ENCODE measurements at regions not wholly inside any gene's neighbourhood (a gene's known extent, or its start where the extent isn't known, plus 50 kb on each side); places are given as distances from the start of the nearest gene placed in this dataset.

DNA sequence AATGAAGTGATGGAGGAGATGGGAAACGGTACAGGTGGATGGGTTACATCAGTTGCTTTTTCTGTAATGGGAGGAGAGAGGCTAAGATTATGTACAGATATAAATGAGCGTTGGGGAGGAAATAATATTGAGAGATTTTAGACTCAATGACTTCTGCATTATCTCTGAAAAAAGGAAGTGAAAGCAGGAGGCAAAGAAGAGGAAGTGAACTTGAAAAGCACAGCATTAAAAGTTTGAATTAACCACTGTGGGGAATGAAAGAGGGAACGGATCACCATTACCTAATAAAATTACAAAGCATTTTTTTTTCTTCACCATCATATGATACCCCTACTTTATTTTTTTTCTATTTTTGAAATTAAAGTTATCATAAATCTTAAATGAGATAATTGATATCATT, 1025.5 kb downstream of the RPA4 start:
- TF ChIP-seq, protein P1, sequence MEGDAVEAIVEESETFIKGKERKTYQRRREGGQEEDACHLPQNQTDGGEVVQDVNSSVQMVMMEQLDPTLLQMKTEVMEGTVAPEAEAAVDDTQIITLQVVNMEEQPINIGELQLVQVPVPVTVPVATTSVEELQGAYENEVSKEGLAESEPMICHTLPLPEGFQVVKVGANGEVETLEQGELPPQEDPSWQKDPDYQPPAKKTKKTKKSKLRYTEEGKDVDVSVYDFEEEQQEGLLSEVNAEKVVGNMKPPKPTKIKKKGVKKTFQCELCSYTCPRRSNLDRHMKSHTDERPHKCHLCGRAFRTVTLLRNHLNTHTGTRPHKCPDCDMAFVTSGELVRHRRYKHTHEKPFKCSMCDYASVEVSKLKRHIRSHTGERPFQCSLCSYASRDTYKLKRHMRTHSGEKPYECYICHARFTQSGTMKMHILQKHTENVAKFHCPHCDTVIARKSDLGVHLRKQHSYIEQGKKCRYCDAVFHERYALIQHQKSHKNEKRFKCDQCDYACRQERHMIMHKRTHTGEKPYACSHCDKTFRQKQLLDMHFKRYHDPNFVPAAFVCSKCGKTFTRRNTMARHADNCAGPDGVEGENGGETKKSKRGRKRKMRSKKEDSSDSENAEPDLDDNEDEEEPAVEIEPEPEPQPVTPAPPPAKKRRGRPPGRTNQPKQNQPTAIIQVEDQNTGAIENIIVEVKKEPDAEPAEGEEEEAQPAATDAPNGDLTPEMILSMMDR (IDR thresholded peaks at IDR 0.05; ENCODE audit: extremely low read depth in 1 of 2, insufficient read depth in 1 of 2, low read depth in 1 of 2, low read length in 2 of 2) = no peak
- TF ChIP-seq POLR2A (IDR thresholded peaks at IDR 0.05; ENCODE audit: low read depth, low read length) (no peak), EZH2 (IDR thresholded peaks at IDR 0.05; ENCODE audit: borderline replicate concordance, low read depth, low read length, severe bottlenecking) (no peak), POLR2AphosphoS5 (IDR thresholded peaks at IDR 0.05; ENCODE audit: insufficient read depth, low read depth, low read length) (no peak), MYC (IDR thresholded peaks at IDR 0.05; ENCODE audit: low read depth, low read length) (no peak), JUN (IDR thresholded peaks at IDR 0.05; ENCODE audit: borderline replicate concordance, insufficient read depth, insufficient read length, low read depth) (no peak), GATA2 (IDR thresholded peaks at IDR 0.05; ENCODE audit: insufficient read depth, insufficient read length, low read depth, low read length) (no peak)
- TF ChIP-seq, protein P2, sequence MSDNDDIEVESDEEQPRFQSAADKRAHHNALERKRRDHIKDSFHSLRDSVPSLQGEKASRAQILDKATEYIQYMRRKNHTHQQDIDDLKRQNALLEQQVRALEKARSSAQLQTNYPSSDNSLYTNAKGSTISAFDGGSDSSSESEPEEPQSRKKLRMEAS (IDR thresholded peaks at IDR 0.05; ENCODE audit: insufficient read depth, insufficient read length) = no peak
